ENCODE measurements at regions not wholly inside any gene's neighbourhood (a gene's known extent, or its start where the extent isn't known, plus 50 kb on each side); places are given as distances from the start of the nearest gene placed in this dataset.

DNA sequence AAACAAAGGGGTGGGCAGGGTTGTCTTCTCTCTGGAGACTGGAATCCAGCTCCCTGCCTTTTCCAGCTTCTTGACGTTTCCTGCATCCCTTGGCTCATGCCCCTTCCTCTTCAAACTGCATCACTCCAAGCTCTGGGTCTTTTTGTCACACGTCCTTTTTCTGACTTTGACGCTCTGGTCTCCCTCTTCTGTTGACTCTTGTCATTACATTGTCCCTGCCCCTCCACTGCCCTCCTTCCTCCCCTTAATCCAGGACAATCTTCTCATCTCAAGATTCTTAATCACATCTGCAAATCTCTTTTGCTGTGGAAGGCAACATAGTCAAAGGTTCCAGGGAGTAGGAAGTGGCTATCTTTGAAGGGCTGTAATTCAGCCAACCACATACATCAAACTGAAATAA, 178.3 kb downstream of the TMA16 start:
- TF ChIP-seq, protein P1, sequence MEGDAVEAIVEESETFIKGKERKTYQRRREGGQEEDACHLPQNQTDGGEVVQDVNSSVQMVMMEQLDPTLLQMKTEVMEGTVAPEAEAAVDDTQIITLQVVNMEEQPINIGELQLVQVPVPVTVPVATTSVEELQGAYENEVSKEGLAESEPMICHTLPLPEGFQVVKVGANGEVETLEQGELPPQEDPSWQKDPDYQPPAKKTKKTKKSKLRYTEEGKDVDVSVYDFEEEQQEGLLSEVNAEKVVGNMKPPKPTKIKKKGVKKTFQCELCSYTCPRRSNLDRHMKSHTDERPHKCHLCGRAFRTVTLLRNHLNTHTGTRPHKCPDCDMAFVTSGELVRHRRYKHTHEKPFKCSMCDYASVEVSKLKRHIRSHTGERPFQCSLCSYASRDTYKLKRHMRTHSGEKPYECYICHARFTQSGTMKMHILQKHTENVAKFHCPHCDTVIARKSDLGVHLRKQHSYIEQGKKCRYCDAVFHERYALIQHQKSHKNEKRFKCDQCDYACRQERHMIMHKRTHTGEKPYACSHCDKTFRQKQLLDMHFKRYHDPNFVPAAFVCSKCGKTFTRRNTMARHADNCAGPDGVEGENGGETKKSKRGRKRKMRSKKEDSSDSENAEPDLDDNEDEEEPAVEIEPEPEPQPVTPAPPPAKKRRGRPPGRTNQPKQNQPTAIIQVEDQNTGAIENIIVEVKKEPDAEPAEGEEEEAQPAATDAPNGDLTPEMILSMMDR (IDR thresholded peaks at IDR 0.05), result no peak
- no peak for TF ChIP-seq POLR2A (IDR thresholded peaks at IDR 0.05)
- no peak for TF ChIP-seq POLR2AphosphoS5 (IDR thresholded peaks at IDR 0.05)

All from suprapubic skin (tissue), 4 donors.